Muscle layer of colon (tissue), 2 donors: ENCODE measurements at regions not wholly inside any gene's neighbourhood (a gene's known extent, or its start where the extent isn't known, plus 50 kb on each side); places are given as distances from the start of the nearest gene placed in this dataset.
"Not testable (repeated sequence)": the region's sequence is repeated elsewhere in the genome, so short reads cannot be mapped to it uniquely, and the experiment has no call there.

Experiments used
- H3K27ac ChIP-seq: one replicate; pipeline ENCODE4 v1.7.0; 2013; ENCODE audit warnings: low read depth, mild to moderate bottlenecking, low read length, moderate library complexity
- H3K27me3 ChIP-seq, 2 donors: one replicate each; pipeline ENCODE4 v1.7.0; 2013; ENCODE audit warnings: low read length in 2 of 2, mild to moderate bottlenecking in 2 of 2; ENCODE audit not compliant: insufficient read depth in 2 of 2, control insufficient read depth in 1 of 2
- H3K36me3 ChIP-seq: one replicate; pipeline ENCODE4 v1.7.0; 2013; ENCODE audit warnings: mild to moderate bottlenecking, low read length; ENCODE audit not compliant: insufficient read depth
- H3K4me1 ChIP-seq: one replicate; pipeline ENCODE4 v1.7.0; 2013; ENCODE audit warnings: mild to moderate bottlenecking, low read length; ENCODE audit not compliant: insufficient read depth
- H3K4me3 ChIP-seq, 2 donors: one replicate each; pipeline ENCODE4 v1.7.0; 2013; ENCODE audit warnings: low read length in 2 of 2, low read depth in 1 of 2, mild to moderate bottlenecking in 1 of 2, moderate library complexity in 1 of 2
- H3K9ac ChIP-seq: one replicate; pipeline ENCODE4 v1.7.0; 2013; ENCODE audit warnings: low read length
- H3K9me3 ChIP-seq: one replicate; pipeline ENCODE4 v1.7.0; 2013; ENCODE audit warnings: mild to moderate bottlenecking, low read length
- donor health status: abdominal sarcoma.
- donor health status: Adenocarcinoma of cecum.

DNA sequence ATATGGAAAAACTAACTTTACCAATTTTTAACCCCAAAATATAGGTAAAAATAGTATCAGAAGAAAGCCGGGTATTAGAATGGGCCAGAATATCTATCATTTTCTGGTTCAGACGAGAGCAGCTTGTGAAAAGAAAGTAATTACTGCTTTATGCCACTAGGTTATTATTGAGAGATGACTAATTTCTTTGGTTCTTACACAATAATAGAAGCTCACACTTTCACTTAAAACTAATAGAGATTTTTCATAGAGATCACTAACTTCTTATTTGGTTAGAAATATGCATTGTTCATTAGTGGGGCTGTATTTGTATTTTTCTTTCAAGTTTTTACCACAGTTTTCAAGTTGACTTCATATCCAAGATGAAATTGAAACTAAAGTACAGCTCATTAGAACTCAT, 1241.2 kb upstream of the FLRT2 start:
- H3K4me1 ChIP-seq: no peaks in the 10 kb centered on the region
- no peak overlapping the region for H3K9ac ChIP-seq
- no peaks in the 10 kb centered on the region for H3K27me3 ChIP-seq
- H3K36me3 ChIP-seq: no peaks in the 10 kb centered on the region
- H3K4me3 ChIP-seq: no peak overlapping the region
- H3K9me3 ChIP-seq: no peaks in the 10 kb centered on the region
- no peak overlapping the region for H3K27ac ChIP-seq

DNA sequence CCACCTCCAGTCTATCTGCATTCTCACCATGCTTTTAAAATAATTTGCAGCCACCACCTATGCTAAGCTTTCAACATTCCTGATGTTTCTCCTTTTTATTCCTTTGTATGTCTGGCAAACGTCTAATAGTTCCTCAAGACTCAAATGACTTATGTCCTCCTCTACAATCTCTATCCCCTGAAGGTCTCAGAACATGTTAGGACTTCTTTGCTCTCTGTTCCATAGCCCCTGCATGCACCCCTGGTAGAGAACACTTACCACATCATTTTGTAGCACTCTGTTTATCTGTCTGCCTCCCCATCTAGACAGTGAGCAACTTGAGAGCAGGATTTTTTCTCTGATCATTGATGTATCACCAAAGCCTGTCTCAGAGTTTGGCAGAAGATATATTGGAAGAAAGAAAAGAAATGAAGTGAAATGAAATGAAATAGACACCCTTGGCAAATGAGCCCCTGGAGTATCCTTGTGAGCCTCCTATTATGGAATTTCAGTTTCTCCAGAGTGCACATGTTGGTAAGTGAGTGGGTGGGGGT, 1231.2 kb upstream of the FLRT2 start:
- Histone ChIP-seq H3K4me3 (no peak overlapping the region), H3K27me3 (no peaks in the 10 kb centered on the region), H3K27ac (no peak overlapping the region), H3K9ac (no peak overlapping the region), H3K4me1 (no peaks in the 10 kb centered on the region), H3K36me3 (no peaks in the 10 kb centered on the region), H3K9me3 (no peaks in the 10 kb centered on the region)

DNA sequence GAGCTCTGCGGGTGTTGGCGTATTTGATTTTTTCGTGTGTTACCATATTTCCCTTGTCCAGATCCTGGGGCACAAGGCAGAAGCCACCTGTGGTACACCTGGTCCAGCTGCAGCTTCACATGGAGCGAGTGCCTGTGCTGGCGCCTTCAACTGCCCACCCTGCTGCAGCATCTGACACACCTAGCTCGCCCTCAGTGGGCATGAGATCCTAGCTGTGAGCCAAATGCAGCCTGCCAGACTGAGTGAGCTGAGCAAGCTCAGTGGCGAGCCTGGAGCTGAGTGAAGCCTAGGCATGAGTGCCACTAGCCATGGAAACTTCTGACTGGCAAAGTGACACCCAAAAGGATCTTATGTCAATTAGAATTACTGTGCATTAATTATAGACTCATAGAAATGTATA, 1226.8 kb upstream of the FLRT2 start:
- no peaks in the 10 kb centered on the region for H3K27me3 ChIP-seq
- no peaks in the 10 kb centered on the region for H3K9me3 ChIP-seq
- H3K9ac ChIP-seq: no peak overlapping the region
- H3K27ac ChIP-seq: no peak overlapping the region
- no peaks in the 10 kb centered on the region for H3K4me1 ChIP-seq
- no peaks in the 10 kb centered on the region for H3K36me3 ChIP-seq
- H3K4me3 ChIP-seq: no peak overlapping the region

DNA sequence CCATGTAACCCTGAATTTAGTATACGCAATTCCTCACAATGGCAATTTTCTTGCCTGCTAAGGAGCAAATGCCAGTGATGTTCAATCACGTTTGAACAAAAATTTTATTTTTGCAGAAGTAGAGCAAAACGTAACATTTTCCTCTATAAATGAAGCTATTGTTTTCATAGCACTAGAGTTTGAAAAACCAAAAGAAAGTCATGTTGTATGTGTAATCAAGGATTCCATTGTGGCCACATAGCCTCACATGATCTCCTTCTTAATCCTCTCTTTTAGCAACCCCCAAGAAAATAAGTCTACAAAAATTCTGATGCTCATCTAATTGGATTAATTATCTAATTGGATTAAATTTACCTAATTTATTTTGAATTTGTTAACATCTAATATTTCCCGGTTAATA, 1217.4 kb upstream of the FLRT2 start:
- Histone ChIP-seq H3K27ac (no peak overlapping the region), H3K27me3 (no peaks in the 10 kb centered on the region), H3K36me3 (no peaks in the 10 kb centered on the region), H3K9ac (no peak overlapping the region), H3K4me3 (no peak overlapping the region), H3K9me3 (no peaks in the 10 kb centered on the region), H3K4me1 (no peaks in the 10 kb centered on the region)

DNA sequence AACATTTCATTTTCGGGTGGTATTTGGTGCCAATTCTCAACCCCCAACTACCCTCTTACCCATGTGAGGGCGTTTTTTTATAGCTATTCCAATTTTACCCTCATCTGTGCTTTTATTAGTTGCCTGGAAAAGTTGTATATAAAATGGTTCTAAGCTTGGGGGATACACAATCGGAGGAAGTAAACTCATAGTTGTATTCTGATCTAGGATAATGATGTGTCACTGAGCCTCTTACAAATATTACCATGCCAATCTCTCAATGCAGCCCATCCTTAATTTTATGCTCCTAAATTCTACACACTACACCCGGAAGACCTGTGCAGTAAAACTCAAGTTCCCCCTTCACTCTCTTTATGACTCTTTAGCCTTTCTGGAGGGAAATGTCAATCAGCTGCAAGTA, 1206.5 kb upstream of the FLRT2 start:
- Histone ChIP-seq H3K27me3 (no peaks in the 10 kb centered on the region), H3K36me3 (no peaks in the 10 kb centered on the region), H3K27ac (no peak overlapping the region), H3K9me3 (no peaks in the 10 kb centered on the region), H3K9ac (no peak overlapping the region), H3K4me1 (no peaks in the 10 kb centered on the region), H3K4me3 (no peak overlapping the region)

DNA sequence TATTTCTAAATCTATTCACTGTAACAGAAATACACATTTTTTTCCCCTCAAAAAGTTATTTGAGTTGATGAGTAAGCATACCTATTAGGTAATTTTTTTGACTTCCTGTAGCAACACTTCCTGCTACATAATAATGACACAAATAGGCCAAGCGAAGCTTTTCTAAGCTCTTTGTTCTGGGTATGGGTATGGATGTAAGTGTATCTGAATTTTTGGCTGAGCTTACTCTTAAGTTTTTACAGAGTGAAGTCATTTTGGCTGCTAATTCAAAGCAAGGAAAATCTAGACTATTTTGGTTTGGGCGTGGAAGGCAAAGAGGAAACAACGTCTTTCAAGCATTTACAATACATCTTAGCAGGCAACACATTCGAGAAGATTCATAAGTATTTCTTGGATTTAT, 1206.0 kb upstream of the FLRT2 start:
- Histone ChIP-seq H3K9me3 (no peaks in the 10 kb centered on the region), H3K27me3 (no peaks in the 10 kb centered on the region), H3K4me3 (no peak overlapping the region), H3K4me1 (no peaks in the 10 kb centered on the region), H3K36me3 (no peaks in the 10 kb centered on the region), H3K9ac (no peak overlapping the region), H3K27ac (no peak overlapping the region)

DNA sequence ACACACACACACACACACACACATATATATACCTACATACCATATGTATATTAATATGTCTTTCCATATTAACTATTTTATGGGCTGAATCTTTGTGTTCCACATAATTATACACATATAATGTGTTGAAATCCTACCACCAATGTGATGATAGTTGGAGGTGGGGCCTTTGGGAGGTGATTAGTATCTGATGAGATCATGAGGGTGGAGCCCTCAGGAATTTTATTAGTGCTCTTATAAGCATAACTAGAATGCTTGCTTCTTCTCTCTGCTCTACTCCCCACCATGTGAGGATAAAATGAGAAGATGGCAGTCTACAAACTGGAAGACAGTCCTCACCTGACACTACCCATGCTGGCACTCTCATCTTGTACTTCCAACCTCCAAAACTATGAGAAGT, 1193.5 kb upstream of the FLRT2 start:
- no peak overlapping the region for H3K27ac ChIP-seq
- no peak overlapping the region for H3K4me3 ChIP-seq
- no peaks in the 10 kb centered on the region for H3K27me3 ChIP-seq
- no peaks in the 10 kb centered on the region for H3K36me3 ChIP-seq
- no peaks in the 10 kb centered on the region for H3K9me3 ChIP-seq
- no peak overlapping the region for H3K9ac ChIP-seq
- H3K4me1 ChIP-seq: peaks cover 9% of the 10 kb centered on the region

DNA sequence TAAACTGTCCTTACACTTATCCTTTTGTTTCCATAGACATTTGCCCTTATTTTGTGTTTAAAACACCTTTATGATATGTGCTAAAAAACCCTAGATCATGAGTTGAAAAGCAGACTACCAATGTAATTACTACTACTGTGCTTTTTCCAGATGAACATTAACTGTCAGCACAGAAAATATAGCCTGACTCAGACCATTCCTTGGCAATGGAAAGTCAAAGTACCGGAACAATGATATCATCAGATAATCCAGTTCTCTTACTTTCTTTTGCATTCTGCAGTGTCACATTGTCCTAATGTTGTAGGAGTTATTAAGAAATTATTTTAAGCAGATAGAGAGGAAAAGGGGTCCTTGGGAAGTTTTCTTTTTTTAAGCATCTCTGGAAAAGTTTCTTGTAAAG, 1189.0 kb upstream of the FLRT2 start:
- no peaks in the 10 kb centered on the region for H3K27me3 ChIP-seq
- H3K4me1 ChIP-seq: peaks cover 9% of the 10 kb centered on the region
- H3K9me3 ChIP-seq: no peaks in the 10 kb centered on the region
- no peak overlapping the region for H3K27ac ChIP-seq
- H3K4me3 ChIP-seq: no peak overlapping the region
- no peak overlapping the region for H3K9ac ChIP-seq
- no peaks in the 10 kb centered on the region for H3K36me3 ChIP-seq

DNA sequence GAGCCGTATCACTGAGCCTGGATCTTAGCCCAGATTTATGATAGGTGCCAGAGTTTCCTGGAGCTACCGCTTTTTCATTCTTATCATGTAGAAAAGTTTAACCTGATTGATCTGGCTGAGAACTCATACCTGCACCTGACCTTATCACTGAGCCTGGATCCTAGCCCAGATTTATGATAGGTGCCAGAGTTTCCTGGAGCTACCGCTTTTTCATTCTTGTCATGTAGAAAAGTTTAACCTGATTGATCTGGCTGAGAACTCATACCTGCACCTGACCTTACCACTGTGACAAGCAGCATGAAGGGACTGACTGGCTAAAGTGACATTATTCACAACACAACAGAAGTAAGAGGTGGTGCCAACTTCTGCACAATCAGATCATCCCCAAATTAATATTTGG, 1188.1 kb upstream of the FLRT2 start:
- not testable (repeated sequence) for H3K27ac ChIP-seq, H3K4me1 ChIP-seq, H3K27me3 ChIP-seq, H3K9ac ChIP-seq, H3K36me3 ChIP-seq, H3K4me3 ChIP-seq, H3K9me3 ChIP-seq

DNA sequence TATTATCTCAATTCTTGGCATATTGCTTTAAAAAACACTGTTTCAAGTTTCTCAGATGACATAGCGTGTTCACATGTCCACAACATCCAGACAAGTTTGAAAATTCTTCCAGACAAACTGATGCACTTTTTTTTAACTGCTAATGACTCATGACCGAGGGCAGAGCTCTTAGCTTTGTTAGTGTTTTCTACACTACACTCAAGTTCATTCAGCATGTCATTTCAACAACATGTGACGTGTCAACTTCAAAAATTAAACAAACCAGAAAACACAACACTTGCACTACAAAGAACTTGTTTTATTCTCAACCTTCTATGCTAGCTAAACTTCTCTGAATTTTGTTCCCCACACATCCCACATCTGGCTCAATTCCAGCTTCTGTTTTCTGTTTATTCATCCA, 1186.3 kb upstream of the FLRT2 start:
- Histone ChIP-seq H3K36me3 (no peaks in the 10 kb centered on the region), H3K4me1 (peaks cover 9% of the 10 kb centered on the region), H3K27me3 (no peaks in the 10 kb centered on the region), H3K4me3 (no peak overlapping the region), H3K9me3 (no peaks in the 10 kb centered on the region), H3K9ac (no peak overlapping the region), H3K27ac (no peak overlapping the region)

DNA sequence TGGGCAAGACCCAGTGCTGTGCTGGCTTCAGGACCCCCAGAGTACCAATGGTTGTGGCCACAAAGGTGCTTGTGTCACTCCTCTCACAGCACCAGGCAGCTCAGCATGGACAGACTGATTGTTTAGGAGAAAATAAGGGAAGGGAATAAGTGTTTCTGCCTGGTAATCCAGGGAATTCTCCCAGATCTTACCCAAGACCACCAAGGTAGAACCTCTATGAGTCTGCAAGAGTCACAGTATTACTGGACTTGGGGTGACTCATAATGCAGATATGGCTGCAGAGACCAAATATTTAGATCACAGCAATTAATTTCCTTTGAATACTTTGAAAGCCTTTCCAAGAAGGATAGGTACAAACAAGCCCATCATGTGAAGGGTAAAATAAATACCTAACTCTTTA, 1178.3 kb upstream of the FLRT2 start:
- Histone ChIP-seq H3K4me1 (no peaks in the 10 kb centered on the region), H3K27ac (no peak overlapping the region), H3K36me3 (no peaks in the 10 kb centered on the region), H3K27me3 (no peaks in the 10 kb centered on the region), H3K9me3 (no peaks in the 10 kb centered on the region), H3K4me3 (no peak overlapping the region), H3K9ac (no peak overlapping the region)

DNA sequence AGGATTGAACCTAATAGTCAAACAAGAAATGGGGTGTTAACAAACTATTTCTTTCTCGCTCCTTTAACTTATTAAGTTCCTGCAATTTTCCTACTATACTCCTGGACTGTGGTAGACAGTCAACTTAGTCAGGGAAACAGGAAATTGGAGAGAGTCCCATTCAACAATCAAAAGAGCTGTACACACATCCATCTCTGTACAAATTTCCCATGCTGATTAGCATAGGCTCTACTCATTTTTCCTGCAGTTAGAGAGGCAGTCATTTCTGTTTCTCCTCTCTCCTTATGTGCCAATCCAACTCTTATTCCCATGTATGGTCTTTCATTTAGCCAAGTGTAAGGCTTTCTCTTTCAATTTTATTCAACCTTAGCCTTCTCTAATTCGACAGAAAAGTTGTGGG, 1168.5 kb upstream of the FLRT2 start:
- no peaks in the 10 kb centered on the region for H3K9me3 ChIP-seq

More for the DNA sequence above, 1168.5 kb upstream of the FLRT2 start:
- H3K27me3 ChIP-seq: no peaks in the 10 kb centered on the region
- H3K4me1 ChIP-seq: no peaks in the 10 kb centered on the region
- no peak overlapping the region for H3K9ac ChIP-seq
- H3K4me3 ChIP-seq: no peak overlapping the region
- no peaks in the 10 kb centered on the region for H3K36me3 ChIP-seq
- no peak overlapping the region for H3K27ac ChIP-seq
